WTC11 (cell line): ENCODE measurements at regions not wholly inside any gene's neighbourhood (a gene's known extent, or its start where the extent isn't known, plus 50 kb on each side); places are given as distances from the start of the nearest gene placed in this dataset.
"Not testable (repeated sequence)": the region's sequence is repeated elsewhere in the genome, so short reads cannot be mapped to it uniquely, and the experiment has no call there.

Experiments
- ETV6 ChIP-seq: sonication (generic); formaldehyde crosslinking; IDR thresholded peaks from 2 replicates; pipeline ENCODE4 v1.8.1; 2022; ENCODE audit warnings: mild to moderate bottlenecking, missing genetic modification reagents
- TF ChIP-seq, protein P1 (sequence below): sonication (generic); formaldehyde crosslinking; IDR thresholded peaks from 2 replicates; pipeline ENCODE4 v1.8.0; 2022; ENCODE audit warnings: missing genetic modification reagents
- TF ChIP-seq, protein P2 (sequence below): fragments of 200-600 bp; IDR thresholded peaks from 2 replicates; pipeline ENCODE4 v1.8.0; 2022; ENCODE audit warnings: antibody characterized with exemption
- TF ChIP-seq, protein P3 (sequence below): sonication (generic); formaldehyde crosslinking; IDR thresholded peaks from 2 replicates; pipeline ENCODE4 v1.8.0; 2022; ENCODE audit warnings: mild to moderate bottlenecking, missing genetic modification reagents
- TF ChIP-seq, protein P4 (sequence below): sonication (generic); formaldehyde crosslinking; IDR thresholded peaks from 2 replicates; pipeline ENCODE4 v1.8.0; 2022; ENCODE audit warnings: mild to moderate bottlenecking, missing genetic modification reagents

DNA sequence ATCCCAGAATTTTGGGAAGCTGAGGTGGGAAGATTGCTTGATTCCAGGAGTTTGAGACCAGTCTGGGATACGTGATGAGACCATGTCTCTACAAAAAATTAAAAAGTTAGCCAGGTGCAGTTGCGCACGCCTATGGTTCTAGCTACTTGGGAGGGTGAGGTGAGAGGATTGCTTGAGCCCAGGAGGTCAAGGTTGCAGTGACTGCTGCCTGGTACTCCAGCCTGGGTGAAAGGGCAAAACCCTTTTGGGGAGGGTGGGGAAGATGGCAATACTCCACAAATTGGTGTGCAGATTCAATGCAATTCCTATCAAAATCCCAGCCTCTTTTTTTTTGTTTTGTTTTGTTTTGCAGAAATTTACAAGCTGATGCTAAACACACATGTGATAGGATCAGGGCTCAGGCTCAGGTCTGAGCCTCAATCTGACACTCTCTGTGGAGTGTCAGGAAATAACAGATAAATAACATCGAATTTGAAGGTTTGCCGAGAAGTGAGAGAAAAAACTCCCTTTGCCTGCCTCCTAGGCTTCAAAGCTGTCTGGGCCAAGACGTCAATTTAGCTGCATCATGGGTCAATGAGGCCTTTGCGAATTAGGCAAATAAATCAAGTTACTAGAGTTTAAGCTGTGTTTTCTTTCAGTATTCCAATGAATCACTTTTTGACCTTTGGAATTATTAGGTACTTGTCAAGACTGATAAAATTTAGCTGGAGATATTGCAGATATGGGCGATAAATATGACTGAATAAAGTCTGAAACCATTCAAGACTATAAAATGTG lies 142.5 kb upstream of the PTPN20 start:
- TF ChIP-seq, protein P1, sequence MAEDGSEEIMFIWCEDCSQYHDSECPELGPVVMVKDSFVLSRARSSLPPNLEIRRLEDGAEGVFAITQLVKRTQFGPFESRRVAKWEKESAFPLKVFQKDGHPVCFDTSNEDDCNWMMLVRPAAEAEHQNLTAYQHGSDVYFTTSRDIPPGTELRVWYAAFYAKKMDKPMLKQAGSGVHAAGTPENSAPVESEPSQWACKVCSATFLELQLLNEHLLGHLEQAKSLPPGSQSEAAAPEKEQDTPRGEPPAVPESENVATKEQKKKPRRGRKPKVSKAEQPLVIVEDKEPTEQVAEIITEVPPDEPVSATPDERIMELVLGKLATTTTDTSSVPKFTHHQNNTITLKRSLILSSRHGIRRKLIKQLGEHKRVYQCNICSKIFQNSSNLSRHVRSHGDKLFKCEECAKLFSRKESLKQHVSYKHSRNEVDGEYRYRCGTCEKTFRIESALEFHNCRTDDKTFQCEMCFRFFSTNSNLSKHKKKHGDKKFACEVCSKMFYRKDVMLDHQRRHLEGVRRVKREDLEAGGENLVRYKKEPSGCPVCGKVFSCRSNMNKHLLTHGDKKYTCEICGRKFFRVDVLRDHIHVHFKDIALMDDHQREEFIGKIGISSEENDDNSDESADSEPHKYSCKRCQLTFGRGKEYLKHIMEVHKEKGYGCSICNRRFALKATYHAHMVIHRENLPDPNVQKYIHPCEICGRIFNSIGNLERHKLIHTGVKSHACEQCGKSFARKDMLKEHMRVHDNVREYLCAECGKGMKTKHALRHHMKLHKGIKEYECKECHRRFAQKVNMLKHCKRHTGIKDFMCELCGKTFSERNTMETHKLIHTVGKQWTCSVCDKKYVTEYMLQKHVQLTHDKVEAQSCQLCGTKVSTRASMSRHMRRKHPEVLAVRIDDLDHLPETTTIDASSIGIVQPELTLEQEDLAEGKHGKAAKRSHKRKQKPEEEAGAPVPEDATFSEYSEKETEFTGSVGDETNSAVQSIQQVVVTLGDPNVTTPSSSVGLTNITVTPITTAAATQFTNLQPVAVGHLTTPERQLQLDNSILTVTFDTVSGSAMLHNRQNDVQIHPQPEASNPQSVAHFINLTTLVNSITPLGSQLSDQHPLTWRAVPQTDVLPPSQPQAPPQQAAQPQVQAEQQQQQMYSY (CRISPR knock-in tag): not testable (repeated sequence)
- TF ChIP-seq, protein P2, sequence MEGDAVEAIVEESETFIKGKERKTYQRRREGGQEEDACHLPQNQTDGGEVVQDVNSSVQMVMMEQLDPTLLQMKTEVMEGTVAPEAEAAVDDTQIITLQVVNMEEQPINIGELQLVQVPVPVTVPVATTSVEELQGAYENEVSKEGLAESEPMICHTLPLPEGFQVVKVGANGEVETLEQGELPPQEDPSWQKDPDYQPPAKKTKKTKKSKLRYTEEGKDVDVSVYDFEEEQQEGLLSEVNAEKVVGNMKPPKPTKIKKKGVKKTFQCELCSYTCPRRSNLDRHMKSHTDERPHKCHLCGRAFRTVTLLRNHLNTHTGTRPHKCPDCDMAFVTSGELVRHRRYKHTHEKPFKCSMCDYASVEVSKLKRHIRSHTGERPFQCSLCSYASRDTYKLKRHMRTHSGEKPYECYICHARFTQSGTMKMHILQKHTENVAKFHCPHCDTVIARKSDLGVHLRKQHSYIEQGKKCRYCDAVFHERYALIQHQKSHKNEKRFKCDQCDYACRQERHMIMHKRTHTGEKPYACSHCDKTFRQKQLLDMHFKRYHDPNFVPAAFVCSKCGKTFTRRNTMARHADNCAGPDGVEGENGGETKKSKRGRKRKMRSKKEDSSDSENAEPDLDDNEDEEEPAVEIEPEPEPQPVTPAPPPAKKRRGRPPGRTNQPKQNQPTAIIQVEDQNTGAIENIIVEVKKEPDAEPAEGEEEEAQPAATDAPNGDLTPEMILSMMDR: not testable (repeated sequence)
- not testable (repeated sequence) for TF ChIP-seq ETV6 (CRISPR knock-in tag)
- TF ChIP-seq, protein P3, sequence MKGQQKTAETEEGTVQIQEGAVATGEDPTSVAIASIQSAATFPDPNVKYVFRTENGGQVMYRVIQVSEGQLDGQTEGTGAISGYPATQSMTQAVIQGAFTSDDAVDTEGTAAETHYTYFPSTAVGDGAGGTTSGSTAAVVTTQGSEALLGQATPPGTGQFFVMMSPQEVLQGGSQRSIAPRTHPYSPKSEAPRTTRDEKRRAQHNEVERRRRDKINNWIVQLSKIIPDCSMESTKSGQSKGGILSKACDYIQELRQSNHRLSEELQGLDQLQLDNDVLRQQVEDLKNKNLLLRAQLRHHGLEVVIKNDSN: not testable (repeated sequence)
- TF ChIP-seq, protein P4, sequence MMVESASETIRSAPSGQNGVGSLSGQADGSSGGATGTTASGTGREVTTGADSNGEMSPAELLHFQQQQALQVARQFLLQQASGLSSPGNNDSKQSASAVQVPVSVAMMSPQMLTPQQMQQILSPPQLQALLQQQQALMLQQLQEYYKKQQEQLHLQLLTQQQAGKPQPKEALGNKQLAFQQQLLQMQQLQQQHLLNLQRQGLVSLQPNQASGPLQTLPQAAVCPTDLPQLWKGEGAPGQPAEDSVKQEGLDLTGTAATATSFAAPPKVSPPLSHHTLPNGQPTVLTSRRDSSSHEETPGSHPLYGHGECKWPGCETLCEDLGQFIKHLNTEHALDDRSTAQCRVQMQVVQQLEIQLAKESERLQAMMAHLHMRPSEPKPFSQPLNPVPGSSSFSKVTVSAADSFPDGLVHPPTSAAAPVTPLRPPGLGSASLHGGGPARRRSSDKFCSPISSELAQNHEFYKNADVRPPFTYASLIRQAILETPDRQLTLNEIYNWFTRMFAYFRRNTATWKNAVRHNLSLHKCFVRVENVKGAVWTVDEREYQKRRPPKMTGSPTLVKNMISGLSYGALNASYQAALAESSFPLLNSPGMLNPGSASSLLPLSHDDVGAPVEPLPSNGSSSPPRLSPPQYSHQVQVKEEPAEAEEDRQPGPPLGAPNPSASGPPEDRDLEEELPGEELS (CRISPR knock-in tag): not testable (repeated sequence)
